ENCODE measurements at regions not wholly inside any gene's neighbourhood (a gene's known extent, or its start where the extent isn't known, plus 50 kb on each side); places are given as distances from the start of the nearest gene placed in this dataset.
"Not testable (repeated sequence)": the region's sequence is repeated elsewhere in the genome, so short reads cannot be mapped to it uniquely, and the experiment has no call there.

DNA sequence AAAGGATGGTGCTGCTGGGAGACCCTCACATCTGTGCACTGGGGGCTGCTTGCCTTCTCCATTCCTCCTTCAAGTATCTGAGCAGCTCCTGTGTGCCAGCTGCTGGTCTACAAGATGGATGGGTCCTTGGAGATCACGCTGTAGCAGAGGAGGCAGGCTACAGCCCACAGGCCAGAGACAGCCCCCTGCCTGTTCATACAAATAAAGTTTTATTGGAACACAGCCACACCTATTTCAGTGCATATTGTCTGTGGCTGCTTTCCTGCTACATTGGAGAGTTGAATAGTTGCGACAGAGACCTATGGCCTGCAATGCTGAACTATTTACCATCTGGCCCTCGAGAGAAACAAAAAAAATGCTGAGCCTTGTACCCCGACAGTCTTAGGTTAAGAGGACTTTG, 149.8 kb upstream of the EEF2KMT start:
- TF ChIP-seq, protein P1, sequence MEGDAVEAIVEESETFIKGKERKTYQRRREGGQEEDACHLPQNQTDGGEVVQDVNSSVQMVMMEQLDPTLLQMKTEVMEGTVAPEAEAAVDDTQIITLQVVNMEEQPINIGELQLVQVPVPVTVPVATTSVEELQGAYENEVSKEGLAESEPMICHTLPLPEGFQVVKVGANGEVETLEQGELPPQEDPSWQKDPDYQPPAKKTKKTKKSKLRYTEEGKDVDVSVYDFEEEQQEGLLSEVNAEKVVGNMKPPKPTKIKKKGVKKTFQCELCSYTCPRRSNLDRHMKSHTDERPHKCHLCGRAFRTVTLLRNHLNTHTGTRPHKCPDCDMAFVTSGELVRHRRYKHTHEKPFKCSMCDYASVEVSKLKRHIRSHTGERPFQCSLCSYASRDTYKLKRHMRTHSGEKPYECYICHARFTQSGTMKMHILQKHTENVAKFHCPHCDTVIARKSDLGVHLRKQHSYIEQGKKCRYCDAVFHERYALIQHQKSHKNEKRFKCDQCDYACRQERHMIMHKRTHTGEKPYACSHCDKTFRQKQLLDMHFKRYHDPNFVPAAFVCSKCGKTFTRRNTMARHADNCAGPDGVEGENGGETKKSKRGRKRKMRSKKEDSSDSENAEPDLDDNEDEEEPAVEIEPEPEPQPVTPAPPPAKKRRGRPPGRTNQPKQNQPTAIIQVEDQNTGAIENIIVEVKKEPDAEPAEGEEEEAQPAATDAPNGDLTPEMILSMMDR (IDR thresholded peaks at IDR 0.05), result not testable (repeated sequence)
- TF ChIP-seq POLR2A (IDR thresholded peaks at IDR 0.05), result not testable (repeated sequence)

Measured in uterus (tissue), 2 donors.